MCF 10A (cell line): ENCODE measurements at regions not wholly inside any gene's neighbourhood (a gene's known extent, or its start where the extent isn't known, plus 50 kb on each side); places are given as distances from the start of the nearest gene placed in this dataset.

Experiments
- BruUV-seq: library from RNA; stranded (reverse); fragments of 400-500 nt; replicated peaks from 2 replicates; lab custom pipeline; 2021; lab: Mats Ljungman, UMichigan
- CTCF ChIA-PET: fragments of 300-600 bp; sonication (Branson Sonifier 250); formaldehyde crosslinking; extraction: SDS; loops from one replicate; lab custom pipeline; 2021; ENCODE audit warnings: antibody characterized with exemption, inconsistent platforms; lab: Yijun Ruan, JAX
- POLR2A ChIA-PET: fragments of 300-600, 350-650 bp; sonication (Branson Sonifier 250); formaldehyde crosslinking; extraction: SDS; loops from one replicate; lab custom pipeline; 2020; ENCODE audit warnings: antibody characterized with exemption, inconsistent platforms; lab: Yijun Ruan, JAX
- DNase-seq: peaks from one replicate; pipeline ENCODE4 v3.0.0-alpha.2; 2018; ENCODE audit not compliant: unreplicated experiment
- H3K27ac Mint-ChIP-seq: one replicate; pipeline ENCODE4 v1.8.0; 2022; ENCODE audit warnings: mild to moderate bottlenecking, low read depth, mixed read lengths; ENCODE audit not compliant: unreplicated experiment
- H3K27me3 Mint-ChIP-seq: one replicate; pipeline ENCODE4 v1.8.0; 2022; ENCODE audit warnings: mixed read lengths; ENCODE audit not compliant: insufficient read depth, unreplicated experiment
- H3K36me3 Mint-ChIP-seq: one replicate; pipeline ENCODE4 v1.8.0; 2022; ENCODE audit warnings: mild to moderate bottlenecking, moderate library complexity, mixed read lengths; ENCODE audit not compliant: insufficient read depth, unreplicated experiment
- H3K4me1 Mint-ChIP-seq: one replicate; pipeline ENCODE4 v1.8.0; 2022; ENCODE audit warnings: mixed read lengths; ENCODE audit not compliant: insufficient read depth, unreplicated experiment
- H3K4me3 Mint-ChIP-seq: one replicate; pipeline ENCODE4 v1.8.0; 2022; ENCODE audit warnings: mild to moderate bottlenecking, moderate library complexity, mixed read lengths; ENCODE audit not compliant: unreplicated experiment
- H3K9me3 Mint-ChIP-seq: one replicate; pipeline ENCODE4 v1.8.0; 2022; ENCODE audit warnings: mixed read lengths; ENCODE audit not compliant: unreplicated experiment
- CTCF ChIP-seq: fragments of 200-600 bp; IDR thresholded peaks from one replicate; pipeline ENCODE4 v1.8.0; 2022; ENCODE audit warnings: antibody characterized with exemption, mild to moderate bottlenecking; ENCODE audit not compliant: unreplicated experiment
- intact Hi-C: fragments of 100-400 bp; cut with micrococcal nuclease; formaldehyde crosslinking; loops from 2 replicates; pipeline ENCODE4 v1.14.1; 2022

GRCh38 chr2:176556373-176556772, 287.1 kb downstream of the MTX2 start:
- ChIA-PET CTCF (interaction anchor here (0.8 to 7.3 kb wide), 6 partner anchors 8 to 414 kb away, joined by 3 to 83 read pairs (median 3); no protein-coding TSS in a partner anchor), POLR2A (no interaction called here)
- H3K9me3 Mint-ChIP-seq, result no peaks in the 10 kb centered on the region
- intact Hi-C loops, result no loop called here
- H3K27me3 Mint-ChIP-seq, result no peaks in the 10 kb centered on the region
- no TSS peak for BruUV-seq
- H3K36me3 Mint-ChIP-seq, result no peaks in the 10 kb centered on the region
- no peak for DNase-seq
- H3K4me3 Mint-ChIP-seq, result no peak overlapping the region
- peaks cover 28% of the 10 kb centered on the region for H3K4me1 Mint-ChIP-seq
- no peak overlapping the region for H3K27ac Mint-ChIP-seq
- TF ChIP-seq CTCF, result no peak

GRCh38 chr2:176557821-176558220, 288.6 kb downstream of the MTX2 start:
- no peaks in the 10 kb centered on the region for H3K27me3 Mint-ChIP-seq
- H3K4me3 Mint-ChIP-seq, result no peak overlapping the region
- H3K36me3 Mint-ChIP-seq, result no peaks in the 10 kb centered on the region
- H3K27ac Mint-ChIP-seq, result no peak overlapping the region
- intact Hi-C loops, result no loop called here
- no peaks in the 10 kb centered on the region for H3K9me3 Mint-ChIP-seq
- peaks cover 28% of the 10 kb centered on the region for H3K4me1 Mint-ChIP-seq
- ChIA-PET POLR2A (no interaction called here), CTCF (interaction anchor here (0.7 to 7.3 kb wide), 2 partner anchors 398 to 416 kb away, joined by 3 to 83 read pairs; no protein-coding TSS in a partner anchor)
- no TSS peak for BruUV-seq
- DNase-seq, result no peak
- TF ChIP-seq CTCF, result no peak

- intact Hi-C loops, result no loop called here
- no peaks in the 10 kb centered on the region for H3K27me3 Mint-ChIP-seq
- POLR2A ChIA-PET, result no interaction called here
These were observed 289.4 kb downstream of the MTX2 start for GRCh38 chr2:176558574-176559140.

GRCh38 chr2:176560296-176560695, 291.1 kb downstream of the MTX2 start:
- no peaks in the 10 kb centered on the region for H3K27me3 Mint-ChIP-seq
- BruUV-seq, result no TSS peak
- ChIA-PET CTCF (interaction anchor here (0.6 to 7.3 kb wide), 8 partner anchors 9 to 584 kb away, joined by 3 to 83 read pairs (median 4); no protein-coding TSS in a partner anchor), POLR2A (interaction anchor here (0.7 to 1.2 kb wide), 2 partner anchors 54 to 652 kb away, joined by 3 read pairs; partner anchors contain the start of gene HNRNPA3)
- DNase-seq, result no peak
- H3K36me3 Mint-ChIP-seq, result no peaks in the 10 kb centered on the region
- no peak for TF ChIP-seq CTCF
- H3K4me1 Mint-ChIP-seq, result peaks cover 11% of the 10 kb centered on the region
- no peak overlapping the region for H3K27ac Mint-ChIP-seq
- intact Hi-C loops, result no loop called here
- no peaks in the 10 kb centered on the region for H3K9me3 Mint-ChIP-seq
- no peak overlapping the region for H3K4me3 Mint-ChIP-seq

More at GRCh38 chr2:176558574-176559140, 289.4 kb downstream of the MTX2 start:
- DNase-seq, result no peak
- H3K9me3 Mint-ChIP-seq, result no peaks in the 10 kb centered on the region
- no TSS peak for BruUV-seq
- TF ChIP-seq CTCF, result no peak
- H3K27ac Mint-ChIP-seq, result no peak overlapping the region
- peaks cover 22% of the 10 kb centered on the region for H3K4me1 Mint-ChIP-seq
- no peak overlapping the region for H3K4me3 Mint-ChIP-seq
- CTCF ChIA-PET, result interaction anchor here (0.6 to 7.3 kb wide), 4 partner anchors 93 to 417 kb away, joined by 3 to 83 read pairs (median 4); no protein-coding TSS in a partner anchor
- H3K36me3 Mint-ChIP-seq, result no peaks in the 10 kb centered on the region
